Colon (tissue), 2 donors: ENCODE measurements at regions not wholly inside any gene's neighbourhood (a gene's known extent, or its start where the extent isn't known, plus 50 kb on each side); places are given as distances from the start of the nearest gene placed in this dataset.

Source experiments
- FAIRE-seq: peaks from 2 replicates; lab custom pipeline; 2012; peaks lifted over from hg19 to GRCh38; lab: Jason Lieb, UNC
- donor health status: control.
- donor health status: control.

DNA sequence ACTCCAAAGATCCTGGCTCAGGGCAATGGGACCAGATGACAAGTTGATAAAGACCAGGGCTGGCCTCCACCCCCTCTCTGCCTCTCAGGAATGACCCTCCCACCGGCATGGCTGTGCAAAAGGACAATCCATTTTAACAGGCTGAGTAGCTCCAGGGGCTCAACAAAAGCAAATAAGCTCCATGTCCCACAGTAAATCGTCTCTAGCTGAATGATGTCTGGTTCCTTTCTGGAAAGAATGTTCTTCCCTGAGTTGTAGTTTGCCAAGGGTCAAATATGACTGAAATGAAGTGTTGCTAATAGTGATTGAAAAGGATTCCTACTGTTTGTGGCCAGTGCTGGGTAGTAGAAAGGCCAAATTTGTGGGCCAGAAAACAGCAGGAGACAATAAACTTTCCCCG is 434.4 kb upstream of the ETAA1 start:
- no peak for FAIRE-seq

DNA sequence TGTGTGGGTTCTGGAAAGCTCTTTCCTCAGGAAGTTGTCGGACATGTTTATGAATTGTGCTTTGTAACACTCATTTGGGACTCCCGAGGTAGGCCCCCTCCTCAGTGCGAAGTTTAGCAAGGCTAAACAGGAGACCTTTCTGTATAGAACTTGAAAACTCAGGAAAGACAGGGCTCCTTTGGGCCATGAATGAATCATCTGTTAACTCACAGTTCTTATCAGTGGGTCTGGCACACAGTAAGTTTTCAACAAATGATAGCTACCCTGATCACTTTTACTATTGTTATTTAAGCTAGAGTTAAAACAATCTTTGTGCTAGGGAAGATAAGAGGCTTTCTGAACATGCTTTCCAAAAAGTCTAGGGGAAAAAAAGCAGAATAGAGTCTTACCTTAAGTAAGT is 430.5 kb upstream of the ETAA1 start:
- FAIRE-seq = no peak

DNA sequence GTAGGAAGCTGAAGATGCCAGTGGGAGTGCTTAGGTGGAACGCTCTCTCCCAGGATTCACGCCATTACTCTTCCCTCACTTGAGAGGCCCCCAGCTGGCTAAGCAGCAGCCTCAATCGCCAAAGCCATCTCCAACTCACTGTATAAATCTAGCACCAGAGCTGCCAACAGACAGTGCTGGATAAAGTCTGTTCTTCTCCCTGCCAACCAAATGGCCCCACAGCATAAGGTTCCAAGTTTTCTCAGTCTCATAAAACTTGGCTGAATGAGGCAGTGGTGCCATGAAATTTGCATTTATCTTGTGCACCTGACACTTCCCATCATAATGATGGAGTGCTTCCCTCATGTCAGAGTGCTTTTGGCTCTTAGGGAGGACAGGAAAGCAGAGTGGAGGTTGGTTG is 428.2 kb upstream of the ETAA1 start:
- no peak for FAIRE-seq

DNA sequence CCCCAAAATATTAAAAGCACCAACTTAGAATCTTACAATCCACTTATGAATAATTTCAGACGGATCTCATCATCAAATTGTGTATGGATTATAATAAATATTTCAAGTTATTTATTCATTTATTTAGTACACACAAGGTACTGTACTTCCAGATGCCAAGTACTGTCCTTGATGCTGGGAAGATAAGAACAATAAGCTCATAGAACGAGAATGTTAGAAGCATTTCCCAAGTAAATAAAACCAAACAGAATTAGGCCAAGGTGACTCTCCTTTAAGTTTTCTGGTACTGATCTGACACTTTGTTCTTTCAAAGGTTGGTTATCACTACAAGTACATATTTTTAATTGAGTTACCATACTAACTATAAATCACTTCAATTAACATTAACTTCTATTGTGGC is 416.1 kb upstream of the ETAA1 start:
- FAIRE-seq = no peak

DNA sequence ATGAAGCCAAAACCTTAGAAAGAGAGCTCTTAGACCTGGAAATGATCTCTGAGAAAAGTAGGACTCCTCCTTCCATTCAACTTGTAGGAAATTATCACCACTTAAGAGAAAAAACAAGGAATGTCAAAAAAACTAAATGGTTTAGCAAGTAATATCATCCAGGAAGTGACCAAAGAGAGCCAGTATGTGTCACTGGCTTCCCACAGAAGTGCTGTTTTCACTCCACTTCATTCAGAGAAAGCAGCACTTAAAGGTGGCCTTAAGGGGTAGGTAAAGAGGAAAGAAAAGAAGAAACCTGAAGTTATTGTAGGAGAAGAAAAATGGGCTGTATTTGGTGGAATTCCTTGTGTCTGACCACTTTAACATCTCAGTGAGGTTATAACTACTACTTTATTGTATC is 414.4 kb upstream of the ETAA1 start:
- no peak for FAIRE-seq

DNA sequence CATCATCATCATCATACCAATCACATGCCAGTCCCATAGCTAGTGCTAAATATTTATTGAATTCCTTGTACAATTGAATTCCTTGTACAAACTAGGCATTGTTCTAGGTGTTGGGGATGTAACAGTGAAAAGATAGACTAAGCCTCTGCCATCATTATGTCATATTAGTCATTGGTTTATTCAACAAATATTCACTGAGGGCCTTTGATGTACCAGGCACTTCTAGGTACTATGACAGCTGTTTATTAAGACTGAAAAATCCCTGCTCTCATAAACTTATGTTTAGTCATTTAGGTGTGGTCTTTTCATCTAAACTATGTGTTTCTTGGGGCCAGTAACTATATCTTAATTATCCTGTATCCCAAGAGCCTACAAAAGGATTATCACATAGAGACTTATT is 412.3 kb upstream of the ETAA1 start:
- no peak for FAIRE-seq

DNA sequence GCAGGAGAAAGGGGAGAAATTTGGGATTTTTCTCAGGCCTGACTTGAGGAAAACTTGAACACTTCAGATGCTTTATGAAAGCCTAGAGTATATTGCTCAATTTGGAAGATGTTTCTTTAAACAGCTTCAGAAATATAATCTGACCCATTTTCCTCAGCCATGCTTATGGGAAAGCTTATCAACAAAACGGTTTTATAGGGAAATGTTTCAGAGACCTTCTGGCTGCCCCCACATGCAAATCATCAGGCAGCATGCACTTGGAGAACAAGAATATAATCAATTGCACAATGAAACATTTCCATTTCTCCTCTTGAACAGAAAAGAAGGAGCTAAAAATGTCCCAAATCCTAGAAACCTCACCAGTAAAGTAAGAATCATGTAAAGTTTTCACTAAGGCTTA is 411.2 kb upstream of the ETAA1 start:
- FAIRE-seq = no peak

DNA sequence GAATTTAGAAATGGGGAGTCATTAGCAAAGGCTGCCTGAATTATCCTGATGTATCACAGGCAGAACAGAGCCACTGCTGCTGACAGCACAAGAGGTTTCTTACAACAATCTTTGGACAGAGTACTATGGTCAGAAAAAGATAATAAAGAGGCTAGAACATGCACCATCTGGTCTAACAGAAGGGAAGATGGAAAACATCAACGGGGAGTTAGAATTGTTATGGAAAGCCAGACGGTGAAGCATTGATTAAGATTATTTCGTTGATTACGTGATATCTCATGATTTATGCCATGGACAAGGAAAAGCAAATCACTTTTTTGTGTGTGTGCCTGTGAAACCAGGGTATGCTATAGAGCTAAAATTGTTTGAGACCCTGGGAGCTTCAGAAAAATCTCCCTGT is 409.4 kb upstream of the ETAA1 start:
- no peak for FAIRE-seq

DNA sequence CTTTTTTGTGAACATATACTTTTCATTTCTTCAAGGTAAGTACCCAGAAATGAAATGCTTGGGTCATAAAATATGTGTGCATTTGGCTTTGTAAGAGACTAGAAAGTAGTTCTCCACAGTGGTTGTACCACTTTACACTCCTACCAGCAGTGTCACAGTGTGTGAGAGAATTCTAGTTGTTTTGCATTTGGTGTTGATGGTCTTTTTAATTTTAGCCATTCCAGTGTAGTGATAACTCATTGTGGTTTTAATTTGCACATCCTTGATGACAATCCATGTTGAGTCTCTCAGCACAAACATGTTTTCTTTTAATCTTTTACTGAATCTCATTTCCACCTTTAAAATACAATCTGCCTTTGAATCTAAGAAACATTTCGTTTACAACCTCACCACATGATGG is 402.5 kb upstream of the ETAA1 start:
- no peak for FAIRE-seq

DNA sequence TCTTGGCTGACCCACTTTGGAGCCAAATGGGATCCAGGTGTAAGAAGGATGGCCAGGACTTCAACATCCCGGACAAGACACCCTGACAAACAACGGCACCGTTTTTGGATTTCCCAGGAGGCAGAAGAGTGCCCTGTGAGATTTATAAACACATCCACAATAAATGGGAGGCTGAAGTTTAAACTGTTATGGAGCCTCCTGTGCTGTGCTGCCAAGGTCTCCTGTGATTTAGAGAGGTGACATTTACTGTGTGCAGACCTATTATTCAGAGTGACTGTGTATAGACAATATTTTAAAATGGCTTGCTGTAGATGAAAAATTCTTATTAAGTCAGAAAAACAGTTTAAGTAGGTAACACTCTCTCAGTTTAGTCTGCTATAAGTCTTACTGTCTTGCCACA is 401.5 kb upstream of the ETAA1 start:
- no peak for FAIRE-seq

DNA sequence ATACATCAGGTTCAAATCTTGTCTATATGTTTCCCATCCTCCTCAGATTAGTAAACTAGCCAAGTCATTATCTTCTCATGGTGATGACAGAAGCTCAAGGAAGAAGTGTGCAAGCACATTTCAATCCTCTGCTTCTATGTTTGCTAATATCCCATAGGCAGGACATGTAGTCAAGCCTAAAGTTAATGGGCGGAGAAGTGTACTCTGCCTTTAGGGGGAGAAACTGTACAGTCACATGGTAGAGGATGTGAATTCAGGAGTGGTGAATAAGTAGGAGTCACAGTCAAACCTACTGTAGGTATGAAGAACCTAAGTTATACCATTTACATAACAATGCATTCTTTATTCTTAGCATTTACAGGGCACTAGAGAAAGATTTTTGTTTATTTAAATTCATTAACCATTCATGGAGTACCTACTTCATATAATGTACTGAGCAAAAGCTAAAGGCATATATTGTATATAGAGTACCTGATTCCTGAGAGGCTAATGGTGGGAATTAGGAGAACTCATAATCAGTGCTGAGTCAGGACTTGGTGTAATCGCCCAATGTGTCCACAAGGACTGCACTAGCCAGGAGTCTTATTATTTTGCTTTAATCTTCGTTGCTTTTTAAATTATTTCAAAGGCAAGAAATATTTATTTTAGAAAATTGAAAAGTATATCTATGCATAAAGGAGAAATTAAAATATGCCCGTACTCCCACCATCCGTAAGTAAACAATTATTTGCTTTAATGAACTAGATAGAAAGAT is 394.3 kb upstream of the ETAA1 start:
- no peak for FAIRE-seq

DNA sequence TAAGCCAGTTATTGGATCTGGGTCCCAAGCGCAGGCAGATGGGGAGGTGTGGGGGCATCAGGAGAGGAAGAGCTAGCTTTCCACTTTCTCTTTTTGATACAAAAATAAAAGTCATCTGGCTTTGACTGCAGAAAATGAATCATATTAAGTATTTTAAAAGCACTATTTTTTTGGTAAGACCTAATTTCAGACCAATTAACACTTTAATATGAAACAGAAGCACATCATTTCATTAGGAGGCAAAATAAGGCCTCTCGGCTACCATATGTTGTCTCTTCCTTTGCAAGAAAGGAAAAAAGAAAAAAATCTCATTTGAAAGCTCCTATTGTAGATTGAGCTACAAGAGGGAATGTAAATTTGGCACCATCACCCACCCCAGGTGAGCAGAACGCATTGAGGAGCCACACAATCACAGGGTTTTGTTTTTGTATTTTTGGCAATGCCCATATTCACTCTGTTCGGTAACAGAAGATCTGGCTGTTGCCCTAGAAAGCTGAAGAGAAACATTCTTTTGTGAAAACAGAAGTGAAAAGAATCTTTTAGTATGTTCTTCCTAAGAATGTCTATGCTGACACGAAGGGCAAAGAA is 390.7 kb upstream of the ETAA1 start:
- no peak for FAIRE-seq

DNA sequence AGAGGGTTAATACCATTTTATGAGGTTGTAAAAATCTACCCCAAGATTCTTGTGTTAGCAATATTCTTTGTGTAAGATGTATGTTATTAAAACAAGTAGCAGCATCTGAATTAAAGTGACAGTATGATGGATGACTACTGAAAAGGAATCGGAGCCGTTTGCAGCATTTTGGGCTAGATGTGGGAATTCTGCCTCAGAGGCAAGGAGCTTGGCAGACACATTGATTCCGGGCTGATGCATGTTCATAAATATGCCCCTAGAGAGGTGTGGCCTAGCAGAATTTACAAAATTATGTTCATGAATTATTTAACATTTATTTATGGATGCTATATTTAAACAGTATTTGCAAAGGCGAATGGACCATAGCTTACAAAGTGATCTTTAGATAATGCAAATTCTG is 389.0 kb upstream of the ETAA1 start:
- FAIRE-seq = no peak

DNA sequence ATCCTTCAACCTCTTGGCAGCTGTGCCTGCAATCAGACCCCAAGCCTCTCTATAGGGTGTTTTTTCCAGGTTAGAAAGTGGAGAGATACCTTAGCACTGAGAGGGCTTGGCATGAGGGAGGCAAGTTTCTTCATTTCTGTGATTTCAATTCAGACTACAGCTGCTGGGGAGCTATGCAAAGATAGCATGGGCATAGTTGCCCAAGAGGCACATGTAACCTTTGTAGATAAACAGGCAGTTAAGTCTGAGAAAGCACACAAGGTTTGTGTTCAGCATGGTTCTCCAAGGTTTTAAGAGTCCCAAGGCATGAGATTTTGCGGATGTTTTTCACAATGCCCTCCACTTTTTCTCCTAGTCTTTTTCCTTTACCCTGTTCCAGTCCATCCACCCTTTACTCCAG is 385.0 kb upstream of the ETAA1 start:
- FAIRE-seq = no peak

DNA sequence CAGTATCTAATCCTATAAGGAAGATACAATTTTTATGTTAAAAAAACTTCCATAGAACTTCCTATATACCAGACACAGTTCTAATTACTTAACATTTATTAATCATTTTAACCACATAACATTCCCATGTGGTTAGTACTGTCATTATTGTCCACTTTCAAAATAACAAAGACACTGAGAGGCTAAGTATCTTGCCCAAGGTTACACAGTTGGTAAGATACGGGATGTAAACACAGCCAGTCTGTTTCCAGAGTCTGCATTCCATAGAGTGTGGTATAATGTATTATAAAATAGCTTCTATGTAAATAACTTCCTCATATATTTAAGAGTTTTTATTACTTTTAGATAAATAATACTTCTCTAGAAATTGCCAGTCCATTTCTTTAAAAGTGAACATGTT is 383.3 kb upstream of the ETAA1 start:
- no peak for FAIRE-seq

DNA sequence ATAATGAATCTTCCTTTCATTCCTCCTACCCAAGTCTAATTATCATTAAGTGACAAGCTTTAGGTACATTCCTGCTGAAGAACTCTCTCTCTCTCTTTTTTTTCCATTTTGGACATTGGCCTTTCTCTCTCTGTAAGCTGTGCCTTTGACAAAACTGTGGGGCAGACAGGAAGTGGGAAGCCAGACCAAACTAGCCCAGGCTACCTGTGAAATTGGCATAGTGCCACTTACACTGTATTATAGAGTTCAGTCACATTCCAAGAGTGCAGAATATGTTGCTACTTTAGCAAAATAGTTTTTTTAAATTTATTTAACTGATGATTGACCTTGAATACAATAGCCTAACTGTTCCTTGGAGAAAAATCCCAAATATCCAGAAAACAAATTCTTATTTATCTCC is 381.5 kb upstream of the ETAA1 start:
- no peak for FAIRE-seq

DNA sequence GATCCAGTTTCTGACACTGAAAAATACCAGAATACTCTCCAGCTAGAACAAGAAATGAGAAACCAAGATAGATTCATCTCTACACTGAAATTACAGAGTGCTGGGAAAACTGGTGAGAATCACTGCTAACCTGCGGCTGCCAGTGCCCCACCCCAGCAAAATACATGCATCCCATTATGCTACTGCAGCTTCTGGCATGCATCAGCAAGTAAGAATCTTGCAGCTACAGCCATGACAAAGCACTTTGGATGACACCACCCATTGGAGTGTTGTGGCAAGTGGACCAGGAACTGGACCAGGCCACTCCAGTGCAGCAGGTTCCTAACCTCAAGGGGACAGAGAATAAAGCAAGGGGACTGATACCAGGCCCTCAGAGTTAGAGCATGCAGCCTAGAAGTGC is 378.8 kb upstream of the ETAA1 start:
- FAIRE-seq = no peak

DNA sequence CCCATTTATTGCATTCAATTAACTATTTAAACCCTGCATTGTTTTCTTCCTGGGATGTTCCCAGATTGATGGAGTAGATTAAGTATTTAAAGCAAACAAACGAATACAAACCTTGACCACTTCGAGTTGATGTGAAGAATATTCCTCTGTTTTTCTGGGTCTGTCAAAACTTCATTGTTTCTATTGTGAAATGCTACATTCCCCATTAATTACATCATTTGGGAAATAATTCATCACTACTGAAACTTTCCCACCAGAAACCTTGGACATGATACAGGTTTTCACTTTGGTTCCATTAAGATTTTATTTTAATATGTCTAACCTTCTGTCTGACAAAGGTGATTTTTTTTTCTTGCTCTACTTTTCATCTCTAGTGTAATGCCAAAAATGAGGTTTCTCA is 365.1 kb upstream of the ETAA1 start:
- FAIRE-seq = no peak

DNA sequence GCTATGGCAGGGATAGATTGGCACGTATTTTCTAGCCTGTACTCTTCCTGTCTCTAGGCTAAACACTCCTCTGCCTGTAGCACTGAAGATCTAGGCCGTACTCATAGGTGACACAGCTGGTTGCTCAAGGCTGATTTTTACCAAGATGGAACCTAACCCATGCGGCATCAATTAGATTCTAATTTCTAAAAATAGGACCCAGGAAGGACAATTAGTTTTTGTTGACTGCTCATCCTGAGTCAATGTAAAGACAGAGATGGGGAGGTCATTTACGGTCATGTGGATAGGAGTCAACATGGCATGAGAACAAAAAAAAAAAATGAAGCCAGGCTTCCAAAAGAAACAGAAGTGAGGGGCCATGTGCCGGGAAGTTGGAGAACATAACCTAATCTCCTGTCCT is 360.7 kb upstream of the ETAA1 start:
- no peak for FAIRE-seq

DNA sequence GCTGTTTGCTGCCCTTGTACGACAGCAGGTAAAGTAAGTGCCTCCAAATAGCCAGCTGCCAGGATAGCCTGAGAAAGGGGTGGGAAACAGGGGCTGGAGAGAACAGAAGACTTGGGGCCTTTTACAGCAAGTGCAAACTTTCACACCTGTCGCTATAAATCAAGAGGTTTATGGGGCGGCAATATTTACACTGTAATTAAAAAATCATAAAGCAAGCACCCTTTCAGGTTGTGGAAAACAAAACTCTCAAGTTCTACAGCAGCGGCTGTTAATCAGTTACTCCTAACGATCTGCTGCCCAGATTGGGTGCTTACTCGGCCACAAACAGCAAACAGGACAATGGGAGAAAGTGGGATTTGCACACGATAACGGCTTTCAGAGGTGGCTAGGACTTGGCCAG is 359.5 kb upstream of the ETAA1 start:
- FAIRE-seq = no peak

DNA sequence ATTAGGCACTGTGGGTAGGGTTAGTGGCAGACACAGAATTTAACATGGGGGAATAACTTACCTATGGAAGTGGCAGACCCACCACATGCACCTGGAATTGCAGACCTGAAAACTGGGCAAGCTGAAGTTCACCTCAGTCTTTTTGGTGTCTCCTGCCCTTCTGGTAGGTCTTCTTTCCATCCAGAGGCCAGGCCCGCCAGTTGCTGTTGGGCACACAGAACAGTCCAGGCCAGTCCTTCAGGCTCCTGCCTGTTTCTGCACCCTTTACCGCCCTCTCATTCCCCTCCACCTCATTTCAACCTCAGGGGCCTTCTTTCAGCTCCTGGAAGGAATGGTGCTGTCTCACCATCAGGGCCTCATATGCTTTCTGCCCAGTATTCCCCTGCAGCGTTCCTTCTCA is 358.9 kb upstream of the ETAA1 start:
- FAIRE-seq = no peak

DNA sequence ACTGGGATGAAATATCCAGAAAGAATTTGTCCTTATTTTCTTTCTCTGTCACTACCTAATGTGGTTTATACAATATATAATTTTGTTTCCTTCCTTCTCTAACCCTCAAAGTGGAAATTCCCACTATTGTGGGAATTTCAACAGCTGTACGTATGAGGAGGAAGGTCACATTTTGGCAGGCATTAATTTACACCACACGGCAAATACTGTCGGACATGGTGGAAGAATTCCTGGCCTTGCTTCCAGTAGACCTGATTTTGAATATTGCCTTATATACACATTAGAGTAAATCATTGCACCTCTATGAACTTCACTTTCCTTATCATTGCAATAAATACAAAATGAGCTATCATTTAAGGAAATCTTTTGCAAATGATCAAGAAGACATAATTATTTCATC is 358.1 kb upstream of the ETAA1 start:
- FAIRE-seq = no peak

DNA sequence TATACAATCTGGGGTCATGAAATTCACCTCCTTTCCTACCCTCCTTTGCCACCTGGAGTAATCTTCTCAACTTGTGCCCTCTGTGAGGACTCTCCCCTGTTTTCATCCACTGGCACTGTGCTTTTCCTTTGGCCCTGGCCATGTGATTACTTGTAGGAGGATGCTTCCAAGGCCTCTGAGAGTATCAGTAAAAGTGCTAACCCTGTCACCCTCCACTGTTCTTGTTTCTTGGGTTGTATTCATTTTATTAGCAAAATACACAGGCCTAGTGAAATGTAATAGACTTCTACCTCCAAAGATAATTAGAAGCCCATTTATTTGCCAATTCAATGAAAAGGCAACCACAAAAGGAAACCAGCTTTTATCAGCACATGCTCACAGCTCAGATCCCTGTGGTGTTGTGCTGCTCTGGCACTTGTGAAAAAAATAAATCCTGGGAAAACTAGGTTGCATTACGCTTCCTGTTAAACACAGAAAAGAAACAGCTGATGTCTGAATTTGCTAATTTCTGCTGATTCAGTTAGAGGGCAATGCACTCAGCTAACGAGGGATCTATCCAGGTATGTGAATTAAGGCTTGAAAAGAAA is 357.5 kb upstream of the ETAA1 start:
- FAIRE-seq = no peak

DNA sequence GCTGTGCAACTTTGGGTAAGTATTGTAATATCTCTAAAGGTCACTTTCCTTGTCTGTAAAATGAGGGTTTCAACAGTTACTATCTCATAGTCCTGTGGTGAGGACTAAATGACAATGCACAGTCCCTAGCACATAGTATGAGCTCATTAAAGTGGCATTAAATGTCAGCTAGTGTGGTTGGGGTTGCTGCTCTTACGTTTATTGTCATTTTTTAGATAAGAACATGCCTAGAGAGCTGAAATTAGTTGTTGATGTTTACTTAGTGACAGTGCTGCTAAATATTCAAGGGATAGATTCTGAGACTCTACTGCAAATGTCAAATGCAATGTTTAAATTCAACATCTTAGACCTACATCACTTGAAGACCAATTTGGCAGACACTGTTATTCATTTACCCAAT is 356.1 kb upstream of the ETAA1 start:
- no peak for FAIRE-seq
